NCI-H69 (cell line): ENCODE measurements at regions not wholly inside any gene's neighbourhood (a gene's known extent, or its start where the extent isn't known, plus 50 kb on each side); places are given as distances from the start of the nearest gene placed in this dataset.
"Not testable (repeated sequence)": the region's sequence is repeated elsewhere in the genome, so short reads cannot be mapped to it uniquely, and the experiment has no call there.

ENCODE experiments used
- DNase-seq: peaks from one replicate; lab custom pipeline; 2025; lab: John Stamatoyannopoulos, UW

DNA sequence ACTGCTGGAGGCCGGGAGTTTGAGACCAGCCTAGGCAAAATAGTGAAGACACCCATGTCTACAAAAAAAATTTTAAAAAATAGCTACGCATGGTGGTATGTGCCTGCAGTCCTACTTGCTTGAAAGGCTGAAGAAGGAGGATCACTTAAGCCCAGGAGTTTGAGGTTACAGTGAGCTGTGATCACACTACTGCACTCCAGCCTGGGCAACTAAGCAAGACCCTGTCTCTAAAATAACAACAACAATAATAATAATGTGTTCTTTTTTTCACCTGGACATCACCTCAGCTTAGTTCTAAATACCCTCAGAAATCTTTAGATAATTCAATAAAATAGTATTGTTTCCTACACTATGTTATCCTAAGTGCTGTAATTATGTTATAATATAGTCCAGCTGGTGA lies 397.1 kb upstream of the ZNF804A start:
- DNase-seq: no peak

GRCh38 chr2:184203661-184204060 lies 394.7 kb upstream of the ZNF804A start:
- DNase-seq: no peak

GRCh38 chr2:184205048-184205596 lies 393.2 kb upstream of the ZNF804A start:
- DNase-seq: no peak

GRCh38 chr2:184206045-184206444 lies 392.3 kb upstream of the ZNF804A start:
- DNase-seq: no peak

DNA sequence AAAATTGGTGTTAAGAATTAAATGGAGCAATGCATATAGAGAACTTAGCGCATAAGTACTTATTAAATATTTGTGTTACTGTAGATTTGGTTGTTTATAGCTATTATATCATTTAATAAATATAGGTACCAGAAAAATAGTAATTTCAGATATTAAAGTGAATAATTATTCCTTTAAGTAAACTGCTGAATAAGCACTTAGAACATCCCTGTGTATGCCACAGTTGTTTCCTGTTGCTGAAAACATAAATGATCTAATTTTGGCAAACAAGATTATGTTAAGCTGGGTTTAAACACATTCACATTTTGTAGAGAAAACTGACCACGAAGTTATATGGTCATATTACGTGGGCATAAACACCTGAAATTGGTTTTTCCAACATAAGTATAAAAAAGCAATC lies 388.0 kb upstream of the ZNF804A start:
- no peak for DNase-seq

DNA sequence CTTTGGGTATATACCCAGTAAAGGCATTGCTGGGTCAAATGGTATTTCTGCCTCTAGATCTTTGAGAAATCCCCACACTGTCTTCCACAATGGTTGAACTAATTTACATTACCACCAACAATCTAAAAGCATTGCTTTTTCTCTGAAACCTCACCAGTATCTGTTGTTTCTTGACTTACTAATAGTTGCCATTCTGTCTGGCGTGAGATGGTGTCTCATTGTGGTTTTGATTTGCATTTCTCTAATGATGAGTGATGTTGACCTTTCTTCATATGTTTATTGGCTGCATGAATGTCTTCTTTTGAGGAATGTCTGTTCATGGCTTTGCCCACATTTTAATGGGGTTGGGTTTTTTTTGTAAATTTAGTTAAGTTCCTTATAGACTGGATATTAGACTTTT lies 382.6 kb upstream of the ZNF804A start:
- DNase-seq: no peak

DNA sequence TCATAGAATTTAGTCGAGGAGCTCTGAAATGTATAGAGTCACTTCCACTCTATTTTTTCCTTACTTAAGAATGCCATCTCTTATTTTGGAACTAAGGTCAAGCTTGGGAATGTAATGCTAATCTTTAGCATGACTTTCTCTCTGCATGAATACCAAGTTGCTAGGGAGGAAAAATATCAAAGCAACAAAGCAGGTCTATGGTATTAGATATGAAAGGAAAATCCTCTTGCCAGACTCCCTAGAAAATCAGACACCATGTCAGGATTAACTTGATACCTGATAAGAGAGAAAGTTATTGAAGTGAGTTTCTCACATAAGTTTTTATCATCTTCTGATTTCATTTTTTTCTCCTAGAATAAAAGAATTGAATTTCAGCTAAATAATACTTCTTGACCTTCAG lies 341.7 kb upstream of the ZNF804A start:
- DNase-seq: no peak

- DNase-seq: no peak
Measured at GRCh38 chr2:184261331-184261730, 337.0 kb upstream of the ZNF804A start.

GRCh38 chr2:184261818-184262217 lies 336.5 kb upstream of the ZNF804A start:
- no peak for DNase-seq

DNA sequence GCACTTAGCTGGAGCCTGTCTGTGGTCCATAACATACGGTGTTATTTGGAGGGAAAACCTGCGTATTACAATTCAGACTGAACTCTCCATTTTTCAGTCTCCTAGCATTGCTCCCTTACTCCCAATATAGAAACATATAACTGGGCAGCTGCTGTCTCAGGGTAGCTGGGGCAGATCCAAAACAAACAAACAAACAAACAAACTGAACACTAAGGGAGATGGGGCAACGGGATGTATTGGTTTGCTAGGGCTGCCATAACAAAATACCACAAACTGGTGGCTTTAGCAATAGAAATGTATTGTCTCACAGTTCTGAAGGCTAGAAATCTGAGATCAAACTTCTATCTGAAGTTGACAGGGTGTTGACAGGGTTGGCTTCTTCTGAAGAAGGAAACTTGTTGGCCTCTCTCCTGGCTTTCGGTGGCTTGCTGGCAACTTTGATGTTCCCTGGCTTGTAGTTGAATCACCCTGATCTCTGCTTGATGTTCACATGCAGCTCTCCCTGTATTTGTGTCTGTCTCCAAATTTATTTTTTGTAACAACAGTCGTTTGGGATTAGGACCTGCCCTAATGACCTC lies 329.3 kb upstream of the ZNF804A start:
- no peak for DNase-seq

GRCh38 chr2:184270660-184271059 lies 327.7 kb upstream of the ZNF804A start:
- DNase-seq: no peak

- no peak for DNase-seq
Measured at GRCh38 chr2:184272056-184272455, 326.3 kb upstream of the ZNF804A start.

DNA sequence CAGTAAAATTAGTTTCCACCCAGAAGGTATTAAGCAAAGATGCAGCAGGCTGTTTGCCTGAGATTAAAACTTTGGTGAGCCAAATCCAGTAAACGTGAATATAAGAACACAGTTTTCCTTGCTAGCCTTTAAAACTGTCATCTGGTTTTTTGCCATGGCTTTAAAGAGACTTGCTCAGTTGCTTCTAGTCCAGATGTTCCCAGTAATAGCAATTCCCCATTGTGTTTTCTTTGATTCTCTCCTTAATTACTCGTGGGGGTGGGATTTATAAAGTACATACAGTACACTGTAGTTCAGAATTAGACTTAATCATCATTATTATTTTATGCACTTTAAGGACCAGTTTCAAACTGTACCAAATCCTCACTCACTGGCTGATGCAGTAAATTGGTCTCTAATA lies 303.5 kb upstream of the ZNF804A start:
- no peak for DNase-seq

DNA sequence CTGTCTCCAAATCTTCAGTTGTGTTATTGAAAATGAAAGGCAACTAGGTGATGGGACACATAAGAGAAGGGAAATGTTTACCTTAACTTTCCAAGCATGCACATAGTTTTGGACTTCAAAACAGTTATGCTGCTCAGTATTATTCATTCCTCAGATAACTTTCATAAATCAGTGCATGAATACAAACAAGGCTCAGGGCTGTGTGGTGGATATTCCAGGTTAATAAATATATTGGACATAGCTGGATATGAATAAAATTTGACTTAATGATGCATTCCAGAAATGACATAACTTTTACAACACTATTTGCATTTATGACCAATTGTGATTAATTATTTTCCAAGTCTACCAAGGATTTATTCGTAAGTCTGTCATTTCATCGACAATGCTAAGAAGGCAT lies 301.2 kb upstream of the ZNF804A start:
- no peak for DNase-seq

- DNase-seq: no peak
Measured at GRCh38 chr2:184302506-184302905, 295.8 kb upstream of the ZNF804A start.

GRCh38 chr2:184304006-184304405 lies 294.3 kb upstream of the ZNF804A start:
- no peak for DNase-seq

GRCh38 chr2:184305105-184305504 lies 293.2 kb upstream of the ZNF804A start:
- peak; percentile 25 for DNase-seq

GRCh38 chr2:184308706-184309105 lies 289.6 kb upstream of the ZNF804A start:
- no peak for DNase-seq

DNA sequence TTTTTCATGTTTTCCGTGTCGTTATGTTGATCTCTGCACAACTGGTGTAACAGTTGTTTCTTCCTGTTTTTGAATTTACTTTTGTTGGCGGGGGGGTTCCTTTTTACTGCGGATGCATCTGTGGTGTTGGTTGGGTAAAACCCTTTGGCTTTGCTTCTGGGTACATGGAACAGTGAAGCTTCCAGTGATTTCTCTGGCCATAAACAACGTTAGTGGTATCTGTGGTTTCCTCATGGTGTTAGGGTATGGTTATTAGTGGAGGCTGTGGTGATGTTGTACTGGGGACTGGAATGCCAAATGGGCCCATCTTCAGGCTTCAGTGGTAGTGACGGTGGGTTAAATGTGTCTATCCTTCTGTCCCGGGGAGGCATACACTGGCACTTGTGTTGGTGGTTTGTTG lies 285.4 kb upstream of the ZNF804A start:
- no peak for DNase-seq

DNA sequence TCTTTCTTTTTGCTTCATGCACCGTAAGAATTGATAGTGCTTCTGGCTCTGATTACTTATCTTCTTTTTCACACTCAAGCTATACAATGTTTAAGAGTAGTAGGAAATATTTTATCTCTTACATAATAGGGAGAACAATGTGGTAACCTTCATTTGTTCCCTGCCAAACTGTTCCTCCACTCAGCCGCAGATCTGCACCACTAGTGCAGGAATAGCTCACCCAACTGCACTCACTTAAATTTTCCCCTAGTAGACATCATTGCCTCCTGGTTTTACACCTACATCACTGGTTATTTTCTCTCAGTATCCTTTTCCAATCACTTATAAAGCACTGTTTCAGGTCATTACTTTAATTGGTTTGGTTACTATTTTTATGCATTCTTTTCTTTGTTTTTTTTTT lies 283.5 kb upstream of the ZNF804A start:
- DNase-seq: no peak

GRCh38 chr2:184316921-184317320 lies 281.4 kb upstream of the ZNF804A start:
- no peak for DNase-seq

- peak; percentile 1 for DNase-seq
Measured at GRCh38 chr2:184322615-184323014, 275.7 kb upstream of the ZNF804A start.

DNA sequence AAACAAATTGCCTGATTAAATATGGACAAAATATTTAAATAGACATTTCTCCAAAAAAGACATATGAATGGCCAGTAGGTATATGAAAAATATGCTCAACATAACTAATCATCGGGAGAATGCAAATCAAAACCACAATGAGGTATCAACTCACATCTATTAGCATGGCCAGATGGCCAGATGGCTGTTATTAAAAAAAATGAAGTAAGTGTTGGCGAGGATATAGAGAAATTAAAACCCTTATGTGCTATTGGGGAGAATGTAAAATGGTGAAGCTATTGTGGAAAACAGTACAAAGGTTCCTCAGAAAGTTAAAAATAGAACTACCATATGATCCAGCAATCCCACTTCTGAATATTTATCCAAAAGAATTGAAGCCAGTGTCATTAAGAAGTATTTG lies 272.3 kb upstream of the ZNF804A start:
- DNase-seq: no peak

DNA sequence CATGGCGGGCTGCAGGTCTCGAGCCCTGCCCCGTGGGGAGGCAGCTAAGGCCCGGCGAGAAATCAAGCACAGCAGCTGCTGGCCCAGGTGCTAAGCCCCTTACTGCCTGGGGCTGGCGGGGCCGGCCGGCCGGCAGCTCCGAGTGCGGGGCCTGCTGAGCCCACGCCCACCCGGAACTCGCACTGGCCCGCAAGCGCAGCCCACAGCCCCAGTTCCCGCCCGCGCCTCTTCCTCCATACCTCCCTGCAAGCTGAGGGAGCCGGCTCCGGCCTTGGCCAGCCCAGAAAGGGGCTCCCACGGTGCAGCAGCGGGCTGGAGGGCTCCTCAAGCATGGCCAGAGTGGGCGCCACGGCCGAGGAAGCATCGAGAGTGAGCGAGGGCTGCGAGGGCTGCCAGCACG lies 270.5 kb upstream of the ZNF804A start:
- DNase-seq: not testable (repeated sequence)
